ENCODE measurements at regions not wholly inside any gene's neighbourhood (a gene's known extent, or its start where the extent isn't known, plus 50 kb on each side); places are given as distances from the start of the nearest gene placed in this dataset.

DNA sequence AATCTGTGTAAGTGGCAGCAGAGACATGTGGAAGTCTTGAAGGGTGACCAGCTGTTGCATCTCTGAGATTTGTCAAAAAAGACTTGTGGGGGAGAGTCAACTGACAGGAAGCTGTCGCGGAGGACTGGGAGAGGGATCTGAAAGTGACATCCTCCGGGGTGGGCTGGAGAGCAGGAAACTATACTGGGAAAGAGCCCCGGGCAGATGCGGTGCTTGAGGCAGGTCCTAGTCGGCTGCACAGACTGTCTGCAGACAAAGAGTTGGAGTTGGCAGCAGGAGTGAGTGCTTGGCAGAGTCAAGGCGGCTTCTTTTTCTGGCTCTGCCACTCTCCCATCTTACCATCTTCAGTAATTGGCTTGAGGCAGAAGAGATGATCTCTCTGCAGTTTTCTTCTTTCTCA, 294.0 kb upstream of the C1orf87 start:
- Histone ChIP-seq H3K4me2 (ENCODE audit: insufficient read depth in 1 of 2, low read depth in 2 of 2, low read length in 2 of 2) (no peak overlapping the region), H2AFZ (ENCODE audit: low read length) (no peak overlapping the region), H3K14ac (ENCODE audit: insufficient read length) (no peak overlapping the region), H3K23me2 (ENCODE audit: low read depth, low read length) (no peaks in the 10 kb centered on the region), H2BK20ac (ENCODE audit: low read length) (no peak overlapping the region), H3K9ac (replicated peaks in 1 of 4; ENCODE audit: extremely low read depth in 1 of 4, low read depth in 3 of 4, low read length in 3 of 4) (no peak overlapping the region), H3K79me2 (ENCODE audit: control insufficient read depth in 1 of 2, insufficient read depth in 2 of 2, low read length in 2 of 2) (no peaks in the 10 kb centered on the region), H3K36me3 (ENCODE audit: control insufficient read depth in 2 of 4, insufficient read depth in 4 of 4, low read length in 3 of 4) (no peaks in the 10 kb centered on the region), H3K56ac (replicated peaks; ENCODE audit: insufficient read length, low read depth, low read length) (no peak overlapping the region), H4K20me1 (replicated peaks in 1 of 2; ENCODE audit: control insufficient read depth in 1 of 2, insufficient read depth in 2 of 2, low read length in 2 of 2) (no peaks in the 10 kb centered on the region), H3K27me3 (replicated peaks in 1 of 4; ENCODE audit: control insufficient read depth in 3 of 4, extremely low read depth in 1 of 4, insufficient read depth in 3 of 4, low read length in 3 of 4) (no peaks in the 10 kb centered on the region), H3K4ac (replicated peaks; ENCODE audit: insufficient read length, low read depth, low read length) (no peak overlapping the region), H3K18ac (ENCODE audit: extremely low read depth, low read length) (no peak overlapping the region), H2BK12ac (ENCODE audit: low read depth, low read length) (no peak overlapping the region), H4K91ac (replicated peaks; ENCODE audit: insufficient read length, low read length) (no peak overlapping the region), H3K4me1 (replicated peaks in 1 of 4; ENCODE audit: control insufficient read depth in 3 of 4, insufficient read depth in 4 of 4, low read length in 3 of 4) (no peaks in the 10 kb centered on the region), H4K8ac (ENCODE audit: extremely low read depth, insufficient read depth, low read length) (no peak overlapping the region; the same call in 1 of the 2 replicates), H3K27ac (ENCODE audit: low read depth, low read length) (no peak overlapping the region), H2BK15ac (ENCODE audit: low read length) (no peak overlapping the region), H2BK5ac (ENCODE audit: low read depth, low read length) (no peak overlapping the region), H2AK5ac (ENCODE audit: low read depth, low read length) (no peak overlapping the region), H3K79me1 (ENCODE audit: low read depth, low read length) (no peaks in the 10 kb centered on the region), H3K9me3 (ENCODE audit: insufficient read depth in 2 of 2, low read depth in 1 of 2, low read length in 1 of 2) (peaks cover 0 to 3% of the 10 kb centered on the region in 2 experiments; a peak in 1 of 4 replicates), H4K5ac (ENCODE audit: insufficient read length, low read depth, low read length) (no peak overlapping the region), H3K23ac (ENCODE audit: insufficient read length) (no peak overlapping the region), H2BK120ac (replicated peaks; ENCODE audit: low read depth, low read length) (no peak overlapping the region), H3K4me3 (ENCODE audit: extremely low read depth in 1 of 4, insufficient read depth in 2 of 4, low read depth in 3 of 4, low read length in 4 of 4) (no peak overlapping the region)
- ChIA-PET POLR2A (ENCODE audit: partially characterized antibody) (no interaction called here), CTCF (ENCODE audit: partially characterized antibody) (interaction anchor here (0.6 to 0.7 kb wide), 3 partner anchors 104 to 125 kb away, joined by 3 read pairs; no protein-coding TSS in a partner anchor)
- FAIRE-seq (no peak), DNase-seq (ENCODE audit: low read depth in 1 of 2, low spot score in 2 of 2) (peak in 1 of 2 experiments; percentile 47)
- 89% methylated on average over 4 of the region's 7 CpGs; no CpG with 5 or more reads in 1 of the 2 experiments for WGBS, 2 experiments (ENCODE audit: extremely low coverage in 1 of 2, insufficient coverage in 1 of 2, insufficient read length in 1 of 2, insufficient replicate concordance in 2 of 2, low coverage in 1 of 2, low lambda C conversion rate in 2 of 2, missing lambda C conversion rate in 1 of 2)
- TF ChIP-seq RXRA (IDR thresholded peaks at IDR 0.05; ENCODE audit: insufficient read depth, low read depth, low read length) = no peak
- TF ChIP-seq YY1 (IDR thresholded peaks at IDR 0.05; ENCODE audit: low read depth, low read length) = no peak
- TF ChIP-seq JUND (IDR thresholded peaks at IDR 0.05; ENCODE audit: low read length) = no peak
- TF ChIP-seq HDAC2 (IDR thresholded peaks at IDR 0.05; ENCODE audit: borderline replicate concordance in 1 of 2, low read depth in 2 of 2, low read length in 2 of 2) = no peak
- no peak for TF ChIP-seq SP2 (IDR thresholded peaks at IDR 0.05; ENCODE audit: low read length)
- TF ChIP-seq TAF7 (optimal IDR thresholded peaks at IDR 0.05; ENCODE audit: borderline replicate concordance, low read depth, low read length) = no peak
- no peak for TF ChIP-seq ASH2L (IDR thresholded peaks at IDR 0.05; ENCODE audit: low read length)
- TF ChIP-seq ZNF274 (IDR thresholded peaks at IDR 0.05; ENCODE audit: borderline replicate concordance, extremely low read depth, low read length) = no peak
- TF ChIP-seq SIN3A (conservative IDR thresholded peaks at IDR 0.05 in 1 of 2, IDR thresholded peaks at IDR 0.05 in 1 of 2; ENCODE audit: low read depth in 1 of 2, low read length in 2 of 2) = no peak
- TF ChIP-seq POLR2AphosphoS5 (IDR thresholded peaks at IDR 0.05; ENCODE audit: low read depth, low read length) = no peak
- TF ChIP-seq CTCF (IDR thresholded peaks at IDR 0.05; ENCODE audit: control extremely low read depth in 1 of 3, insufficient read depth in 1 of 3, low read depth in 1 of 3, low read length in 3 of 3) = no peak
- no peak for TF ChIP-seq RBBP5 (IDR thresholded peaks at IDR 0.05; ENCODE audit: borderline replicate concordance, low read depth, low read length)
